CD4-positive, CD25-positive, alpha-beta regulatory T cell (primary cell): ENCODE measurements at regions not wholly inside any gene's neighbourhood (a gene's known extent, or its start where the extent isn't known, plus 50 kb on each side); places are given as distances from the start of the nearest gene placed in this dataset.
"Not testable (repeated sequence)": the region's sequence is repeated elsewhere in the genome, so short reads cannot be mapped to it uniquely, and the experiment has no call there.

Experiments used
- ATAC-seq, 2 donors: fragments of 150-1000 bp; cut with Tn5 transposase; one replicate each; pipeline ENCODE4 v1.10.0; 2021; ENCODE audit warnings: low read depth in 2 of 2, moderate number of reproducible peaks in 2 of 2, moderate library complexity in 1 of 2
- DNase-seq, 3 donors: peaks; one replicate each; pipeline versions ENCODE4 v3.0.0 to v3.0.0-alpha.2; 2012 to 2022; ENCODE audit warnings: mixed read lengths in 1 of 3
- H3K27ac ChIP-seq: one replicate; pipeline ENCODE4 v1.7.0; 2013; ENCODE audit warnings: mild to moderate bottlenecking, low read length; ENCODE audit not compliant: insufficient read depth, poor library complexity, severe bottlenecking
- H3K27me3 ChIP-seq: one replicate; pipeline ENCODE4 v1.7.0; 2013; ENCODE audit warnings: low read length; ENCODE audit not compliant: control insufficient read depth, insufficient read depth
- H3K36me3 ChIP-seq: one replicate; pipeline ENCODE4 v1.7.0; 2013; ENCODE audit warnings: mild to moderate bottlenecking, low read length, moderate library complexity; ENCODE audit not compliant: control insufficient read depth, insufficient read depth
- H3K4me1 ChIP-seq: 2 replicates; pipeline ENCODE4 v1.7.0; 2013; ENCODE audit warnings: mild to moderate bottlenecking, low read length; ENCODE audit not compliant: insufficient read depth, control insufficient read depth, poor library complexity, severe bottlenecking
- H3K4me3 ChIP-seq: one replicate; pipeline ENCODE4 v1.7.0; 2013; ENCODE audit warnings: low read depth, mild to moderate bottlenecking, low read length, moderate library complexity
- H3K9me3 ChIP-seq, 2 experiments: 1 replicate in 1 of 2; 2 replicates in 1 of 2; pipeline ENCODE4 v1.7.0; 2013; ENCODE audit warnings: low read length in 2 of 2, mild to moderate bottlenecking in 1 of 2, moderate library complexity in 1 of 2; ENCODE audit not compliant: control insufficient read depth in 2 of 2
- H3K27ac Mint-ChIP-seq, 3 donors: one replicate each; pipeline ENCODE4 v1.8.0; 2020 to 2022; ENCODE audit warnings: mild to moderate bottlenecking in 3 of 3, mixed read lengths in 3 of 3, moderate library complexity in 2 of 3
- H3K27me3 Mint-ChIP-seq: one replicate; pipeline ENCODE4 v1.8.0; 2022; ENCODE audit warnings: mild to moderate bottlenecking, mixed read lengths
- H3K36me3 Mint-ChIP-seq: one replicate; pipeline ENCODE4 v1.8.0; 2020; ENCODE audit warnings: mixed read lengths
- H3K4me1 Mint-ChIP-seq, 4 donors: one replicate each; pipeline ENCODE4 v1.8.0; 2020 to 2022; ENCODE audit warnings: mixed read lengths in 4 of 4, mild to moderate bottlenecking in 1 of 4
- H3K4me3 Mint-ChIP-seq, 4 donors: one replicate each; pipeline ENCODE4 v1.8.0; 2020 to 2022; ENCODE audit warnings: mild to moderate bottlenecking in 4 of 4, mixed read lengths in 4 of 4, moderate library complexity in 3 of 4
- H3K9me3 Mint-ChIP-seq, 7 donors: one replicate each; pipeline ENCODE4 v1.8.0; 2020 to 2022; ENCODE audit warnings: mixed read lengths in 7 of 7, mild to moderate bottlenecking in 3 of 7, moderate library complexity in 2 of 7

- Histone ChIP-seq H3K4me1 (no peaks in the 10 kb centered on the region), H3K27me3 (no peaks in the 10 kb centered on the region), H3K9me3 (peaks cover 3 to 5% of the 10 kb centered on the region in 2 experiments), H3K4me3 (no peak overlapping the region), H3K27ac (no peak overlapping the region), H3K36me3 (no peaks in the 10 kb centered on the region)
- Mint-ChIP-seq H3K27ac (no peak overlapping the region), H3K4me3 (no peak overlapping the region), H3K36me3 (no peaks in the 10 kb centered on the region), H3K9me3 (peaks cover 0 to 11% (median 4%) of the 10 kb centered on the region in 7 donors), H3K27me3 (no peaks in the 10 kb centered on the region), H3K4me1 (no peaks in the 10 kb centered on the region)
- no peak for DNase-seq
- ATAC-seq, result no peak
Observed at GRCh38 chr2:72078773-72079172, 68.9 kb downstream of the CYP26B1 start.

GRCh38 chr2:72077702-72078169 is 69.9 kb downstream of the CYP26B1 start:
- Mint-ChIP-seq H3K27me3 (no peaks in the 10 kb centered on the region), H3K4me1 (no peaks in the 10 kb centered on the region), H3K27ac (no peak overlapping the region), H3K36me3 (no peaks in the 10 kb centered on the region), H3K9me3 (peaks cover 0 to 18% (median 4%) of the 10 kb centered on the region in 7 donors), H3K4me3 (no peak overlapping the region)
- Histone ChIP-seq H3K4me1 (no peaks in the 10 kb centered on the region), H3K9me3 (peaks cover 3 to 5% of the 10 kb centered on the region in 2 experiments), H3K27me3 (no peaks in the 10 kb centered on the region), H3K4me3 (no peak overlapping the region), H3K27ac (no peak overlapping the region), H3K36me3 (no peaks in the 10 kb centered on the region)
- ATAC-seq (no peak), DNase-seq (no peak)

DNA sequence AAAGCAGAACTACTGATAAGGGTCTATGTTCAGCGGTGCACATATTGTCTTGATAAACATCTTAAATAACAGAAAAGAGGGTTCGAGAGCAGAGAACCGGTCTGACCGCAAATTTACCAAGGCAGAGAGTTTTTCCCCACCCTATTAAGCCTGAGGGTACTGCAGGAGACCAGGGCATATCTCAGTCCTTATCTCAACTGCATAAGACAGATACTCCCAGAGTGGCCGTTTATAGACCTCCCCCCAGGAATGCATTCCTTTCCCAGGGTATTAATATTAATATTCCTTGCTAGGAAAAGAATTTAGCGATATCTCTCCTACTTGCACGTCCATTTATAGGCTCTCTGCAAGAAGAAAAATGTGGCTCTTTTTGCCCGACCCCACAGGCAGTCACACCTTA is 74.3 kb downstream of the CYP26B1 start:
- H3K4me3 ChIP-seq, H3K36me3 ChIP-seq, H3K27me3 Mint-ChIP-seq, H3K27me3 ChIP-seq, H3K4me1 Mint-ChIP-seq, H3K27ac ChIP-seq, H3K9me3 ChIP-seq, H3K36me3 Mint-ChIP-seq, H3K4me3 Mint-ChIP-seq, H3K4me1 ChIP-seq, H3K27ac Mint-ChIP-seq, ATAC-seq, DNase-seq: not testable (repeated sequence)
- H3K9me3 Mint-ChIP-seq, result peaks cover 0 to 23% (median 4%) of the 10 kb centered on the region in 7 donors

DNA sequence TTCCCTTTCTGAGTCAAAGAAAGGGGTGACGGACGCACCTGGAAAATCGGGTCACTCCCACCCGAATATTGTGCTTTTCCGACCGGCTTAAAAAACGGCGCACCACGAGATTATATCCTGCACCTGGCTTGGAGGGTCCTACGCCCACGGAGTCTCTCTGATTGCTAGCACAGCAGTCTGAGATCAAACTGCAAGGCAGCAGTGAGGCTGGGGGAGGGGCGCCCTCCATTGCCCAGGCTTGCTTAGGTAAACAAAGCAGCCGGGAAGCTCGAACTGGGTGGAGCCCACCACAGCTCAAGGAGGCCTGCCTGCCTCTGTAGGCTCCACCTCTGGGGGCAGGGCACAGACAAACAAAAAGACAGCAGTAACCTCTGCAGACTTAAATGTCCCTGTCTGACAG is 83.5 kb downstream of the CYP26B1 start:
- H3K27ac Mint-ChIP-seq, H3K27ac ChIP-seq, H3K4me3 ChIP-seq, H3K27me3 ChIP-seq, H3K36me3 Mint-ChIP-seq, H3K9me3 ChIP-seq, H3K9me3 Mint-ChIP-seq, DNase-seq, H3K36me3 ChIP-seq, H3K4me3 Mint-ChIP-seq, ATAC-seq, H3K27me3 Mint-ChIP-seq, H3K4me1 ChIP-seq, H3K4me1 Mint-ChIP-seq: not testable (repeated sequence)

- Histone ChIP-seq H3K4me3 (no peak overlapping the region), H3K36me3 (no peaks in the 10 kb centered on the region), H3K27ac (no peak overlapping the region), H3K9me3 (no peaks in the 10 kb centered on the region), H3K4me1 (no peaks in the 10 kb centered on the region), H3K27me3 (no peaks in the 10 kb centered on the region)
- Mint-ChIP-seq H3K4me3 (no peak overlapping the region), H3K36me3 (no peaks in the 10 kb centered on the region), H3K27ac (peak overlapping the region in 1 of 3 donors; percentile 50), H3K9me3 (peaks cover 0 to 6% (median 0%) of the 10 kb centered on the region in 7 donors), H3K4me1 (no peaks in the 10 kb centered on the region), H3K27me3 (peaks cover 7% of the 10 kb centered on the region)
- no peak for ATAC-seq
- no peak for DNase-seq
Observed at GRCh38 chr2:72062336-72062735, 85.3 kb downstream of the CYP26B1 start.

- Histone ChIP-seq H3K9me3 (no peaks in the 10 kb centered on the region), H3K4me1 (no peaks in the 10 kb centered on the region), H3K27ac (no peak overlapping the region), H3K36me3 (no peaks in the 10 kb centered on the region), H3K27me3 (no peaks in the 10 kb centered on the region), H3K4me3 (no peak overlapping the region)
- no peak for ATAC-seq
- Mint-ChIP-seq H3K27ac (peak overlapping the region in 1 of 3 donors; percentile 26), H3K36me3 (no peaks in the 10 kb centered on the region), H3K9me3 (peaks cover 0 to 11% (median 3%) of the 10 kb centered on the region in 7 donors), H3K4me3 (no peak overlapping the region), H3K4me1 (no peaks in the 10 kb centered on the region), H3K27me3 (peaks cover 9% of the 10 kb centered on the region)
- no peak for DNase-seq
Observed at GRCh38 chr2:72057308-72057707, 90.4 kb downstream of the CYP26B1 start.

- H3K27me3 ChIP-seq, result no peaks in the 10 kb centered on the region
- no peaks in the 10 kb centered on the region for H3K4me1 ChIP-seq
- H3K4me1 Mint-ChIP-seq, result no peaks in the 10 kb centered on the region
- no peaks in the 10 kb centered on the region for H3K36me3 Mint-ChIP-seq
- H3K27me3 Mint-ChIP-seq, result peaks cover 4% of the 10 kb centered on the region
- no peak for ATAC-seq
- H3K4me3 ChIP-seq, result no peak overlapping the region
- no peak overlapping the region for H3K27ac Mint-ChIP-seq
- H3K36me3 ChIP-seq, result no peaks in the 10 kb centered on the region
- no peak overlapping the region for H3K4me3 Mint-ChIP-seq
- H3K27ac ChIP-seq, result no peak overlapping the region
- H3K9me3 ChIP-seq, result no peaks in the 10 kb centered on the region
- peaks cover 0 to 15% (median 6%) of the 10 kb centered on the region in 7 donors for H3K9me3 Mint-ChIP-seq
- no peak for DNase-seq
Observed at GRCh38 chr2:72051971-72052505, 95.6 kb downstream of the CYP26B1 start.

DNA sequence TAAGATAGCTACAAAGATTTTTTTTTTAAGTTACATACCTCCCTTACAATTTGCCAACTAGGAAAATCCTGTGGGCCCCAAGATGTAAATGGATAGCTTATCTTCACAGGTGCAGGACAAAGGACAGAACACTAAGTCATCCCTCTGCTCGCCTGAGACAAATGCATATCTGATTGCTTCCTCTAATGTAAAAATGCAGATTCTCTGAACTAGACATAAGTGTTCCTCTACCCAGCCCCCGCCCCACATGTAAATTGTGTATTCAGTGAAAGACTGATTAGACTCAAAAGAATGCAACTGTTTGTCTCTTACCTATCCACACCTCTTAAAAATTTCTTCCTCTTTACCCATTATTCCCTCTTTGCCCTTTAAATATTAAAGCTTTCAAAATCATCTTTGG is 96.5 kb downstream of the CYP26B1 start:
- Mint-ChIP-seq H3K4me1 (no peaks in the 10 kb centered on the region), H3K4me3 (no peak overlapping the region), H3K36me3 (no peaks in the 10 kb centered on the region), H3K27ac (no peak overlapping the region), H3K27me3 (peaks cover 4% of the 10 kb centered on the region), H3K9me3 (peaks cover 0 to 11% (median 3%) of the 10 kb centered on the region in 7 donors)
- H3K4me1 ChIP-seq, result no peaks in the 10 kb centered on the region
- DNase-seq (no peak), ATAC-seq (no peak)
- H3K36me3 ChIP-seq, result no peaks in the 10 kb centered on the region
- H3K27me3 ChIP-seq, result no peaks in the 10 kb centered on the region
- H3K4me3 ChIP-seq, result no peak overlapping the region
- no peaks in the 10 kb centered on the region for H3K9me3 ChIP-seq
- no peak overlapping the region for H3K27ac ChIP-seq
